ENCODE measurements at regions not wholly inside any gene's neighbourhood (a gene's known extent, or its start where the extent isn't known, plus 50 kb on each side); places are given as distances from the start of the nearest gene placed in this dataset.

- no peak for TF ChIP-seq CTCF (IDR thresholded peaks at IDR 0.05)
- TF ChIP-seq TCF7L2 (IDR thresholded peaks at IDR 0.05; ENCODE audit: low read depth, low read length): no peak
- no peak for TF ChIP-seq REST (IDR thresholded peaks at IDR 0.05; ENCODE audit: insufficient read depth in 1 of 2, low read depth in 2 of 2, low read length in 1 of 2)
These were observed 485.6 kb downstream of the SOX11 start for GRCh38 chr2:6177811-6178210.
